GM18870 (cell line): ENCODE measurements at regions not wholly inside any gene's neighbourhood (a gene's known extent, or its start where the extent isn't known, plus 50 kb on each side); places are given as distances from the start of the nearest gene placed in this dataset.

ENCODE experiments used
- ATAC-seq: cut with Tn5 transposase; IDR thresholded peaks from one replicate; pipeline ENCODE4 v1.9.1; 2021; ENCODE audit warnings: moderate library complexity; ENCODE audit not compliant: unreplicated experiment

- ATAC-seq = no peak
Observed at GRCh38 chr15:47570881-47571640, 146.2 kb upstream of the SEMA6D start.

- ATAC-seq = no peak
Observed at GRCh38 chr15:47573673-47574072, 143.6 kb upstream of the SEMA6D start.

GRCh38 chr15:47577000-47577399 lies 140.3 kb upstream of the SEMA6D start:
- ATAC-seq = no peak

GRCh38 chr15:47577461-47577860 lies 139.8 kb upstream of the SEMA6D start:
- no peak for ATAC-seq

- ATAC-seq = no peak
Observed at GRCh38 chr15:47582233-47582632, 135.1 kb upstream of the SEMA6D start.

GRCh38 chr15:47584316-47584715 lies 133.0 kb upstream of the SEMA6D start:
- ATAC-seq = no peak

GRCh38 chr15:47586653-47587224 lies 130.6 kb upstream of the SEMA6D start:
- ATAC-seq = no peak

- ATAC-seq = no peak
Observed at GRCh38 chr15:47587940-47588802, 129.1 kb upstream of the SEMA6D start.

- ATAC-seq = no peak
Observed at GRCh38 chr15:47588958-47589357, 128.3 kb upstream of the SEMA6D start.

- no peak for ATAC-seq
Observed at GRCh38 chr15:47598996-47599395, 118.3 kb upstream of the SEMA6D start.

GRCh38 chr15:47599806-47600205 lies 117.5 kb upstream of the SEMA6D start:
- no peak for ATAC-seq

GRCh38 chr15:47602121-47602520 lies 115.2 kb upstream of the SEMA6D start:
- ATAC-seq = no peak

GRCh38 chr15:47603026-47603425 lies 114.3 kb upstream of the SEMA6D start:
- ATAC-seq = no peak

GRCh38 chr15:47607695-47608094 lies 109.6 kb upstream of the SEMA6D start:
- no peak for ATAC-seq

GRCh38 chr15:47609693-47610092 lies 107.6 kb upstream of the SEMA6D start:
- ATAC-seq = no peak

GRCh38 chr15:47610736-47611135 lies 106.6 kb upstream of the SEMA6D start:
- ATAC-seq = no peak

GRCh38 chr15:47614360-47615011 lies 102.8 kb upstream of the SEMA6D start:
- ATAC-seq = no peak

GRCh38 chr15:47616876-47617275 lies 100.4 kb upstream of the SEMA6D start:
- ATAC-seq = no peak

- ATAC-seq = no peak
Observed at GRCh38 chr15:47618241-47618640, 99.1 kb upstream of the SEMA6D start.

- no peak for ATAC-seq
Observed at GRCh38 chr15:47620960-47621681, 96.2 kb upstream of the SEMA6D start.

GRCh38 chr15:47622055-47622454 lies 95.2 kb upstream of the SEMA6D start:
- ATAC-seq = no peak
